WERI-Rb-1 (cell line): ENCODE measurements at regions not wholly inside any gene's neighbourhood (a gene's known extent, or its start where the extent isn't known, plus 50 kb on each side); places are given as distances from the start of the nearest gene placed in this dataset.

Experiments
- DNase-seq: peaks from one replicate; pipeline ENCODE4 v3.0.0-alpha.2; 2020
- H3K27ac ChIP-seq: fragments of 250-450 bp; sonication (Bioruptor Pico); 2 replicates; pipeline ENCODE4 v1.5.1; 2020; ENCODE audit warnings: mild to moderate bottlenecking, moderate library complexity
- H3K27me3 ChIP-seq: fragments of 250-450 bp; sonication (Bioruptor Pico); 2 replicates; pipeline ENCODE4 v1.5.1; 2021; ENCODE audit warnings: mild to moderate bottlenecking, low read depth, moderate library complexity; ENCODE audit not compliant: insufficient read depth, severe bottlenecking
- H3K36me3 ChIP-seq: fragments of 250-450 bp; sonication (Bioruptor Pico); 2 replicates; pipeline ENCODE4 v1.5.1; 2020; ENCODE audit warnings: mild to moderate bottlenecking, moderate library complexity
- H3K4me3 ChIP-seq: 2 replicates; pipeline ENCODE4 v1.5.1; 2011; ENCODE audit warnings: low read depth, mild to moderate bottlenecking, control low read depth, low read length
- H3K9me3 ChIP-seq: fragments of 250-450 bp; sonication (Bioruptor Pico); 2 replicates; pipeline ENCODE4 v1.5.1; 2021; ENCODE audit warnings: mild to moderate bottlenecking, moderate library complexity; ENCODE audit not compliant: severe bottlenecking
- TF ChIP-seq, protein P1 (sequence below): IDR thresholded peaks from 2 replicates; pipeline ENCODE4 v1.5.1; 2011; ENCODE audit warnings: low read depth, mild to moderate bottlenecking, control low read depth, inconsistent platforms, low read length

DNA sequence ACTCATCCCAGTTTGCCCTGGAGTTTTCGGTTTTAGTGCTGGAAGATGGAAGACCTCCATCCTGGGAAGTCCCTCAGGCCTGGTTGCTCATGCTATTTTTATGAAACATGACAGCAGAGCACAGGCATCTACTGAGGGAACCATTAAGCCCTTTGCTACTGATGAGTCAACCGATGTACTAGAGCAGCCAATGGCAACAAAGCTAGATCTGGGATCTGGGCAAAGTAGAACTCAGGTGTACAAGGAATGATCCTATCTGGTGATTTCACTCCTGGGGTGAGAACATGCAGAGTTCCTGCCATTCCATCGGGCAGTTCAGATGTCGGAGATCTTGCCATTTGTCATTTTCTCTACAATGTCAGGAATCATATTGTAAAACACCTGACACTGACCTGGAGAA is 166.2 kb upstream of the NSMCE3 start:
- peaks cover 93% of the 10 kb centered on the region for H3K27me3 ChIP-seq
- DNase-seq: no peak
- H3K27ac ChIP-seq: no peak overlapping the region
- H3K9me3 ChIP-seq: no peaks in the 10 kb centered on the region
- H3K4me3 ChIP-seq: no peak overlapping the region
- TF ChIP-seq, protein P1, sequence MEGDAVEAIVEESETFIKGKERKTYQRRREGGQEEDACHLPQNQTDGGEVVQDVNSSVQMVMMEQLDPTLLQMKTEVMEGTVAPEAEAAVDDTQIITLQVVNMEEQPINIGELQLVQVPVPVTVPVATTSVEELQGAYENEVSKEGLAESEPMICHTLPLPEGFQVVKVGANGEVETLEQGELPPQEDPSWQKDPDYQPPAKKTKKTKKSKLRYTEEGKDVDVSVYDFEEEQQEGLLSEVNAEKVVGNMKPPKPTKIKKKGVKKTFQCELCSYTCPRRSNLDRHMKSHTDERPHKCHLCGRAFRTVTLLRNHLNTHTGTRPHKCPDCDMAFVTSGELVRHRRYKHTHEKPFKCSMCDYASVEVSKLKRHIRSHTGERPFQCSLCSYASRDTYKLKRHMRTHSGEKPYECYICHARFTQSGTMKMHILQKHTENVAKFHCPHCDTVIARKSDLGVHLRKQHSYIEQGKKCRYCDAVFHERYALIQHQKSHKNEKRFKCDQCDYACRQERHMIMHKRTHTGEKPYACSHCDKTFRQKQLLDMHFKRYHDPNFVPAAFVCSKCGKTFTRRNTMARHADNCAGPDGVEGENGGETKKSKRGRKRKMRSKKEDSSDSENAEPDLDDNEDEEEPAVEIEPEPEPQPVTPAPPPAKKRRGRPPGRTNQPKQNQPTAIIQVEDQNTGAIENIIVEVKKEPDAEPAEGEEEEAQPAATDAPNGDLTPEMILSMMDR: no peak
- no peaks in the 10 kb centered on the region for H3K36me3 ChIP-seq

DNA sequence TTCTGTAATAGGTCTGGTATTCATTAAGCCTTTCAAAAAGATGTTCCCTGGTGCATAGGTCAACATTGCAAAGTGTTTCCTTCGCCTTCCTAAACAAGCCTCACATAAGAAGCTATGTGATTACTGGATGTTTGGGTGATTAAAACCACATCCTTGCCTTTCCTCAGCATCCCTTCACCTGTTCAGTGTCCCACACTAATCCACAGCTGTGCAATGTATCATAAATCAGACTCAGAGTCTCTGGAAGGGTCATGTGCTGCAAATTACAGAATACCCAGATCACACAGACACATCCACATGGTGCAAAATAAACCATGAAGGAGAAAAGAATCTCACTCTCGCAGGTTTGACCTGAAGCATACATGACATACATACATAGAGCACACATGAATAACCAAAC is 164.7 kb upstream of the NSMCE3 start:
- Histone ChIP-seq H3K4me3 (no peak overlapping the region), H3K27ac (no peak overlapping the region), H3K9me3 (no peaks in the 10 kb centered on the region), H3K36me3 (no peaks in the 10 kb centered on the region), H3K27me3 (peaks cover 95% of the 10 kb centered on the region)
- no peak for DNase-seq
- TF ChIP-seq, protein P1: no peak

DNA sequence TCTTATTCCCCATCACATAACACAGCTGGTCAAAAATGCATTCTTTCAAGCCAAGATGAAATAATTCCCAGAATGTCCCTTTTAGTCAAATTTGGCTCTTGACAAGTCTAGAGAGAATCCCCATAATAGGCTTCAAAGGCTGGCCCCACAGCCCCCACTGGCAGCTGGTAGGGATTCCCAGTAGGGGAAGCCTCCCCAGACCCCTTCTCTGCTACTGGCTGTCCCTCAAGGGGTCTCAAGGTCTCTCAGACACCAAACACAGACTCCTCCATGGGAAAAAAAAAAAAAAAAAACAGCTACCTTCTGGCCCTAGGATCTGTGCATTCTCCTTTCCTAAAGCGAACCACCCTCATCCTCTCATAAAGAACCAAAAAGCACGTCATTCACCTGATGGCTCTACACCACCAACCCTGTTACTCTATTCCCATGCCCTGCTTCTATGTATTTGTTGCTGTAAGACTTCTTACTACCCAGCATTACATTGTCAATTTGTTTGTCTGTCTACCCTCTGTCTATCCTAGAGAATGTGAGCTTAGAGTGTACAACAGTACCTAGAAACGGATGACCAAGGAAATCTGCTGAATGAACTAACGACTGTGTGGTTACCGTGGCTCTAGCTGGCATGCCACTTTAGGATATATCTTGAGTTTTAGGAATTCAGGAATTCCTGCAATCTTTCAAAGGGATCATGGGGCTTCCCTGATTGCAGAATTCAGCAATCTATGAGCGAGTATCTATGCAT is 164.1 kb upstream of the NSMCE3 start:
- Histone ChIP-seq H3K27ac (no peak overlapping the region), H3K36me3 (no peaks in the 10 kb centered on the region), H3K4me3 (no peak overlapping the region), H3K27me3 (peaks cover 95% of the 10 kb centered on the region), H3K9me3 (no peaks in the 10 kb centered on the region)
- no peak for DNase-seq
- TF ChIP-seq, protein P1: no peak

DNA sequence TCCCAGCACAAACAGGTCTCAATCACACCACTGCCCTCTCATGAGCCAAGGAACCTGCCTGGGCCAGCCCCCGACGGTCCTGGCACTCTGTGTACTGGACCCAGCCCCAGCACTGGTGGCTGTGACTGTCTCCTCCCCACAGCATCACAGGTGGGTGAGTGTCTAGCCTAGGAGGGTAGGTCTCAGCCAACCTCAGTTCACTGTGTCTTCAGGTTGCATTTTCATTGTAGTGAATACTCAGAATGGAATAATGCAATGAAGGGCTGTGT is 163.4 kb upstream of the NSMCE3 start:
- TF ChIP-seq, protein P1: no peak
- H3K27me3 ChIP-seq: peaks cover 97% of the 10 kb centered on the region
- no peak overlapping the region for H3K27ac ChIP-seq
- no peak for DNase-seq
- no peaks in the 10 kb centered on the region for H3K9me3 ChIP-seq
- H3K36me3 ChIP-seq: no peaks in the 10 kb centered on the region
- H3K4me3 ChIP-seq: no peak overlapping the region

DNA sequence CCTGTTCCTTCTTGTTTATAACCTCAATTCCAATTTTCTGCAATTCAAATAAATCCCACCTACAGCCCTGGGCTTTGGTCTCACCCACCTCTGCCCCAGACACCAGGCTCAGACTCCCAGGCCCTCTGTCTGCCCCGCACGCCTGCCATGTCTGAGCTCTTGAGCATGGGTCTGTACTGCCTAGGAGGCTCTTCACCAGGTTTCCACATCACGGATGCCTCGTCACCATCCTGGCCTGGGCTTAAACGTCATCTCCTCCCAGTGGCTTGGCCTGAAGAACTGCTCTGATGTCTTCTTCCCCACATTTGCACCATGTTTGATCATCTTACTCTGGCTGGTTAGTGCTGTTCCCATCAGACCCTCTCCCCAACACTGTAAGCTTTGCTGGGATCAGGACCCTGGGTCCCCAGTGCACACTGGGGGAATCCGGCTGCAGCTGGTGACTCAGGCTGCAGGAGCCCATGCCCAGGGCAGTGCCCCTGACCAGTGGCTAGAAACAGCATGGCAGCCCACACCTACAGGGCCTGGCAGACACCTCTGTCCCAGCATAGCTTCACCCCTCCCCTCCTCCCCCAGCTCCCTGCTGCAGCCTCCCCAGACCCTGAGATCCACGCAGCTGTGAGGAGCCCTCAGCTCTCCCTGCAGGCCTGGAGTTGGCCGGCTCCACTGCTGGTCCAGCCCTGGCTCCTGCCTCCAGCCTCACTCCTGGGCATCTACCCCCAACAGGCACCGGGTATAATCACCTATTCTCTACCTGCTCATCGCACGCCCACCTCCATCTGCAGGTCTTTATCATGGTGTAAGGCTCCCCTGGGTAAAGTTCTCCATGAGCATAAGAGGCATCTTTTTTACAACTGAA is 162.8 kb upstream of the NSMCE3 start:
- Histone ChIP-seq H3K27ac (no peak overlapping the region), H3K27me3 (peaks cover 97% of the 10 kb centered on the region), H3K4me3 (no peak overlapping the region), H3K36me3 (no peaks in the 10 kb centered on the region), H3K9me3 (no peaks in the 10 kb centered on the region)
- no peak for DNase-seq
- TF ChIP-seq, protein P1: no peak

DNA sequence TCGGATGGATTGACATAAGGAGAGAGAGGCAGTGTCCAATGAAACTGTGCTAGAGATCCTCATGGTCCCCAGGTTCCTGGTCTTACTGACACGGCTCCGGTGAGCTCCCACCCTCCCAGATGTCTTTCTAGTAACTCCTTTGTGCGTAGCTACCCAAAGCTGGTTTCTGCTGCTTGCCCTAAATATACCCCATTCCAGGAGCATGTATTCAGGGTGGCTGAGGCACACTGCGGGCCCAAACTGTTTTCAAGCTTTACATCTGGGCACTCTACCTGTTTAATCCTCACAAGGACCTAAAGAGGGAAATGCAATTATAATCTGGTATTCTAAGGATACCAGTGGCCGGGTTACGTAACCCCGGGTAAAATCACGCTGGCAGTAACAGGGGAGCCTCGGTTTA is 161.2 kb upstream of the NSMCE3 start:
- peaks cover 92% of the 10 kb centered on the region for H3K27me3 ChIP-seq
- no peaks in the 10 kb centered on the region for H3K36me3 ChIP-seq
- H3K9me3 ChIP-seq: no peaks in the 10 kb centered on the region
- no peak overlapping the region for H3K27ac ChIP-seq
- TF ChIP-seq, protein P1: no peak
- DNase-seq: no peak
- no peak overlapping the region for H3K4me3 ChIP-seq
